ENCODE measurements at regions not wholly inside any gene's neighbourhood (a gene's known extent, or its start where the extent isn't known, plus 50 kb on each side); places are given as distances from the start of the nearest gene placed in this dataset.
"Not testable (repeated sequence)": the region's sequence is repeated elsewhere in the genome, so short reads cannot be mapped to it uniquely, and the experiment has no call there.

DNA sequence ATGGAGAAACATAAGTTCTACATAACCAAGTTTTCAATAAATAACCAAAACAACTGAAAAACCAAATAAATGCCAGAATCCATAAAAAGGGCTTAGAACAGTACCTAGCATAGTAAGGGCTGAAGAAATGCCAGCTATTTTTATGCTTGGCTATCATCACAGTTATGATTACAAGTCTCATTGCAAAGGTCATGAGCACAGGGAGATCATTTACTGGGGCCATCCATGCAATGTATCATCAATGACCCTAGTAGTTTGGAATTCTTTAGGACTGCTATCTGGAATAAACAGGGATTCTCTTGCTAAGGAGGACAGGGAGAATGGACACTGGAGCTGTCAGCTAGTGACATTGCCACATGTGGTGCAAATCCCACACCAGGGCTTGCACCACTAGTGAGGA, 92.5 kb upstream of the NAP1L1 start:
- DNase-seq, result no peak

DNA sequence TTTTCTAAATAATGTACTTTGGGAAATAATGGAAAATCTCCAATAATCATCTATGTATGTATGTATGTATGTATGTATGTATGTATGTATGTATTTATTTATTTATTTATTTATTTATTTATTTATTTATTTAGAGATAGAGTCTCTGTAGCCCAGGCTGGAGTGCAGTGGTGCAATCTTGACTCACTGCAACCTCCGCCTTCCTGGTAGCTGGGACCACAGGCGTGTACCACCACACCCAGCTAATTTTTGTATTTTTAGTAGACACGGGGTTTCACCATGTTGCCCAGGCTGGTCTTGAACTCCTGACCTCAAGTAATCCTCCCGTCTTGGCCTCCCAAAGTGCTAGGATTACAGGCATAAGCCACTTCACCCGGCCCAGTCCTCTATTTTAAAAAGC, 91.5 kb upstream of the NAP1L1 start:
- DNase-seq, result not testable (repeated sequence)

DNA sequence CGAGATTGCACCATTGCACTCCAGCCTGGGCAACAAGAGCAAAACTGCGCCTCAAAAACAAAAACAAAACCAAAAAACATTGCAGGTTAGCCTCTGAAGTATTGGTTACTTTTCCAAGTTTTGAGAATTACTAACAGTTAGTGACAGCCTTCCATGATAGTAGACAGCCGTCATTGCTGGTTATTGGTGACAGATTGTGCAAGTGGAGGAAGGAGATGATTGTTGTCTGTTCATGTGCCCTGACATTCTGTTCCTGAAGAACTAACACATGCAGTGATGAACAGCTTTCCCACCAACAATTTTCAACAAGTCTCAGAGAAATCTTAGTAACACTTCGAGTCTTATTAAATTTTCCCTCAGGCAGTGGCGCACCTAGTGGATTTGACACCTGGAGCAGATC, 89.3 kb upstream of the NAP1L1 start:
- DNase-seq, result no peak

DNA sequence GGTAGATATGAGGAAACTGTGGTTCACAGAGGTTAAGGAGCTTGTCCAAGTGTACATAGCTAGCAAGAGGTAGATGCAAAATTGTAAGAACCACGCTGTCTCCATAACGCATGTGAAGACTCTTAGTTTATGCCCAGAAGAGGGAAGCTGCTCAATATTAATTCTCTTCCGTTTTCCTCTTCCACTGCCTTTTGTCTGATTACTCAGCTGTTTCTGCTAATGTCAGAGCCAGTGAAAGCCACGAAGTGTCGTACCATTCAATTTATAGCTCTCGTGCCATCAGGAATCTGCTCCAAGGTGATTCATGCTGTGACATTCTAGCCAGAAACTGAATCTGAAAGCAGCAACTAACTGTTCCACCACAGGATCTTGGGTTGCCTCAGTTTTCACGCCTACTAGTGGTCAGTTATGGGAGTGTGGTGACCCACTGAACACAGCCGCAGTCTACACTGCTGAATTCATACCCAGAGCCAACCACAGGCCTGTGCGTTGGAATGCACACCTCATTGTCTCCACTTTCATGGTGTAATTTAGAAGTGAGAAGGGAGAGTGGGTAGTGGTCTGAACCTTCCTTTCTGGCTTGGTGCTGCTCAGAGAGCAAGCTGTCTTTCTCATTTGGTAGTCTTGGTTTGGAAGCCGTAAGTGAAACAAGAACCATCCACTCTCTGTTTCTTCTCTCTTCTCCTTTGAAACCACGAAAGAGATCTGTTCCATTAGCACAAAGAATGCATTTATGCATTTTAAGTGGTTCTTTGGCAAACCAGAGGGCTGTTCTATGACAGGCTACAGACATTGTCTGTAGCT, 74.2 kb upstream of the NAP1L1 start:
- DNase-seq, result peak; percentile 57

DNA sequence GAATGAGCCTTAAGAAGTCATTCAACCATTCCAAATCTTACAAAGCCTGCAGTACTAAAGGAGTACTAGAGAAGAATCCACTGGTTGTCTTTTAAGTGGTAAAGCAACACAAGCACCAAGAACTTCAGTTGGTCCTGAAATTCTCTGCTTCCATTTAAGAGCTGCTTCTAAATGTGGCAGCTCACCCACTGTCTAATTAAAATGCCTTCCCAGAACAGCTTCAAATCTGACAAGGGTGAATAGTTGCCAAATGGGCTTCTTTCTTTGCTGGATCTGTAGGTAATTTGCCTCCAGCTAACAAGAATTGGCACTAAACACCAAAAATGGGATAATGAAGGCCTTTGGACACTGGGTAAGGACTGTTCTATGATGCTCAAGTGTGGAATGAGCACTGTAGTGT, 72.2 kb upstream of the NAP1L1 start:
- no peak for DNase-seq

DNA sequence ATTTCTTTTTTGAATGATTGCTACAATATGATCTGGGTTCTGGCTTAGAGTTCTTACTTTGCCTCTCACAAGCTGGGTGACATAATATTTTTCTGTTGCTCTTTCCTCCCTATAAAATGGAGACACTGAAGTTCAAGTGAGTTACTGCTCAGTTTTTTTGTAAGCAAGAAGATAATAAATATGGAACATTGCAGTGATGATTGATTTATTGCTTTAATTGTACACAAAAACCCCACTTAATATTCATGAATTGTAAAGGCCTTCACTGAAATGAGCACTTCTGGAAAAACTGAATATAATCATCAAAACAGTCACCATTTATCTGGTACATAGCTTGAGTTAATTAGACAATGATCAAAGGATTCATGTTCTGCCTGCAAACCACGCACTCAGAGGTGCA, 71.8 kb upstream of the NAP1L1 start:
- no peak for DNase-seq

DNA sequence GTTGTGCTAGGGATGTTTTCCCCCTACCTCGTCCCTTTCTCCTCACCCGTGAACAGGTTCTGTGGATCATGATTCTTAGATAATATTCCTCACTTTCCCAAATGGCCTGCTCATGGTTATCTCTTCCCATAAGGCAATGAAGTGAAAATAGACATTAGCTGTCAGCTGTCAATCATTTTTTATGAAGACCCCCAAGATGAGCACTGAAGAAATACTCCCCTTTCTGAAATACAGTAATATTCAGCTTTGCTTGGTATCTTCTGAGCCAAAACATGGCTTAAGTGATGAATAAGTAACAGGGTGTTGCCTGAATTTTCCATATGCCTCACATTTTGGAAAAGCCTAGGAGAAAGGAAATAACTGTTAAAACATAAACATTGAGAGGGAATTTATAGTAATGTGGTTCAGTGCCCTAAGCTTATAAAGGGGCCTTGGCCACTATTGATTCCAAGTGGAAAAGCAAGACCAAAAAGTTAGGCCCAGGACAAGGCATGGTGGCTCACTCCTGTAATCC, 70.7 kb upstream of the NAP1L1 start:
- no peak for DNase-seq

DNA sequence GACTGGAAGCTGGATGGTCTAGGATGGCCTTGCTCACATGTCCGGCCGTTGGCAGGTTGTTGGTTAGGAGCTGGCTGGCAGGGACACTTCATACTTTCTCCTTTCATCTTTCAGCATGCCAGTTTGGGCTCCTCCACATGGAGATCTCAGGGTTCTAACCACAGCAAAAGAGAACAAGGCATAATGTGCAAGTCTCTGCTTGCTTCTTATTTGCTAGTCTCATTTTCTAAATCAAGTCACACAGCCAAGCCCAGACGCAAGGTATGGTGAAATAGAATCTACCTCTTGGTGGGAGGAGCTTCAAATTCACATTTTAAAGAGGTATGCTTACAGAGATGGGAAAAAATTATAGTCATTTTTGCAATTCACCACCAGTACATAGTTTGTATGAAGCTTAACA, 69.1 kb upstream of the NAP1L1 start:
- DNase-seq, result no peak

DNA sequence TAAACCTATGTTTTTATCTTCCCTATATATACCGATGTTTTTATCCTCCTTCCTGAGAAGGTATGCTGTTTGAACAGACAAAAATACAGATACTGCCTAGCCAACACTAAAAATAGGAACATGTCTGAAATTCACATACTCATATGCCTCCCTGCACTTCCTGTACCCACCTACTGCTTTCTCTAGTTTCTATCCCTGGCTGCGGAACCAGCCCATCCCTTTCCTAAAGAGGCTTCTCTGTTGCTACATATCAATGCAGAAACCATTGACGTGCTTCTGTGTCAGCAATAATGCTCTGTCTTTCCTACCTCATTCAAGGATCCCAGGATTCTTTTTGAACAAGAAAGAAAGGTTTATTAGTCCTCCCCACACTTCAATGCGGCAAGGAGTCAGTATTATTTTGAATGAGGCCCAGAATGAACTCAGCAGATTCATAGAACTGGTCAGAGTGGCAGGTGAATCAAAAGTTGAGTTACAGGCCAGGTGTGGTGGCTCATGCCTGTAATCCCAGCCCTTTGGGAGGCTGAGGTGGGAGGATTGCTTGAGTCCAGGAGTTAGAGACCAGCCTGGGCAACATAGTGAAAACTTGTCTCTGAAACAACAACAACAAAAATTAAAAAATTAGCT, 67.8 kb upstream of the NAP1L1 start:
- DNase-seq, result no peak

DNA sequence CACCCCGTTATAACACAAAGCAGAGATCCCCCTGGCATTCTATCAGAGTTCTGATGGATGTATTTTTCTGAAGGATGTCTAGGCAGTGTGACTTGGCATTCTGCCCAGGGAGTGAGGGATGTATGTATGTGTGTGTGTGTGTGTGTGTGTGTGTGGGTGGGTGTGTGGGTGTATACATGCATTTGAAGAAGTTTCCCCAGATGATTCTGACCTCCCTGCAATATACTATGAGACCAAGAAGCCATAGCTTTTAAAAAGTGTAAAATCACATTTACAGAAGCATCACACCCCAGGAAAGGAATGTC, 59.7 kb upstream of the NAP1L1 start:
- DNase-seq, result peak; percentile 29

DNA sequence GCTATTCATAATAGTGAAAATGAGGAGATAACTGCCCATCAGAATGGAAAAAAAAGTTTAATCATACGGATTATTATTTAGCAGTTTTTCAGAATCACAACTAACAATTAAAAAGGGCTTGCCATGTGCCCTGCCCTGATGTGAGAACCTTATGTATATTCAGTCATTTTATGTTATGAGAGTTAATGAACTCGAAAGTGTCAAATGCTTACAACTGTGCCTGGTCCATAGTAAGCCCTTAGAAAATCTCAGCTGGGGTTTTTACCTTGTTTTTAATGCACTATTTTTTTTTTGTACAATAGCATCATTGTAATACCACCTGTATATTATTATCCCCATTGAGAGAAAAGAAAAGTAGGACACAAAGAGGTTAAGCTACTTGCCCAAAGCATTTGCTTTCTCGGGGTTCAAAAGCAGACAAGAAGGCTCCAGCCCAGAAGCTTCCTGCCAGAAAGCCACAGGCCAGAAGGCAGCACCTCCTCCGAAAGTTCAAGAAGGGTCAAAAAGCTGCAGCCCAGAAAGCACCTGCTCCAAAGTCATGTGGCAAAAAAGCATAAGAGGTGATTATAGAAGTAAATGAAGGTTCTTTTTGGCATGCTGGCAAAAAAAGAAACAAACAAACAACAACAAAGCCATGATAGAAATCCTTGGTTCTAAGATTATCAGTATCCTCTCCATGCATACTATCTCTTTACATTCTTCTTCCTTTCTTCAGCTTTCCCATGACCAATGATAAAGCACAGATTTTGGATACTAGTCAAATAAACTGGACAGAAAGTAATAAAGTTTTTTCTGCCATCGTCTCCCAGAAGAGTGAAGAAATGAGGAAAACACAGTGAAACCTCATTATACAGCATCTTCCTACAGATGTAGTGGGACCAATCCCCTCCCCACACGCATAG, 59.1 kb upstream of the NAP1L1 start:
- peak; percentile 29 for DNase-seq

DNA sequence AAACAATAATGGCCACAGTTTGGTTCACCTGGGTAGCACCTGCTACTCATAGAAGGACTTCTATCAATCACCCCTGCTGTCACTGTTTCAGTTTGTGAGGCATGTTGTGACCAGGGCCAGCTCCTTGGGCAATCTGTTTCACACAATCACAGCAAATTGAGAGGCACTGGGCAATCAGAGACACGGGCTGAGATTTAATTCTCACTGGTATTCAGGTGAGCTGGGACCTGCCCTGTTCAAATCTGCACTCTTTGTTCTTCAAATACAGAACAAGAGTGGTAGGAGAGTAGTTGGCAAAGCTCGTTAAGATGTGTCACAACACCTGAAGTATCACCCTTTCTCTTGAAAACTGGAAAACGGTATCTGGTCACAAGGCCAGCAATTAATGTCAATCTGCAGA, 57.8 kb upstream of the NAP1L1 start:
- no peak for DNase-seq

DNA sequence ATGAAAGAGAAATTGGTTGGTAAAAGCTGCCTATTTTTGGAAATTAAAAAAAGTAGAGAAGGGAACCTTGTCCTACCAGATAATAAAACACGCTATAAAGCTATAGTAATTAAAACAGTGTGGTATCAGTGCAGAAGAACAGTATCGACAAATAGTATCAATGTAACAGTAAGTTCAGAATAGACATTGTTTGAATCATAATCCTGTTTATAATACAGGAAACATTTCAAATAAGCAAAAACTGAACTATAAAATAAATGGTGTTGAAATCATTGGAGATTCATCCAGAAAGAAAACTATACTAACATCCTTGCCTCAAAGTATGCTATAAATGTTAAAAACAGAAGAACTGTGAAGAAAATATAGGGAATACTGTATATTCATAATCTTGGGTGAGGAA, 54.2 kb upstream of the NAP1L1 start:
- no peak for DNase-seq

DNA sequence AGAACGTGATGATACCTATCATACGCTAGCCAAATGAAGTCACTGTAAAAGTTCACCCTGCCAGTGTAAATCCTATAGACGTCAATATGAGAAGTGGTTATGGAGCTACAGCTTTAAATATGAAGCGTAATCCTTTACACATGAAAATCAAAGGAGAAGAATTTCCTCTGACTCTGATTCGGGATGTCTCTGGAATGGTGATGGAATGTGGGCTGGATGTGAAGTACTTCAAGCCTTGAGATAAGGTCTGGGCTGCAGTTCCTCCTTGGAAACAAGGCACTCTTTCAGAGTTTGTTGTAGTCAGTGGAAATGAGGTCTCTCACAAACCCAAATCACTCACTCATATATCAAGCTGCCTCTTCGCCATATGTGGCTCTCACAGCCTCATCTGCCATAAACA, 53.1 kb upstream of the NAP1L1 start:
- DNase-seq, result no peak

DNA sequence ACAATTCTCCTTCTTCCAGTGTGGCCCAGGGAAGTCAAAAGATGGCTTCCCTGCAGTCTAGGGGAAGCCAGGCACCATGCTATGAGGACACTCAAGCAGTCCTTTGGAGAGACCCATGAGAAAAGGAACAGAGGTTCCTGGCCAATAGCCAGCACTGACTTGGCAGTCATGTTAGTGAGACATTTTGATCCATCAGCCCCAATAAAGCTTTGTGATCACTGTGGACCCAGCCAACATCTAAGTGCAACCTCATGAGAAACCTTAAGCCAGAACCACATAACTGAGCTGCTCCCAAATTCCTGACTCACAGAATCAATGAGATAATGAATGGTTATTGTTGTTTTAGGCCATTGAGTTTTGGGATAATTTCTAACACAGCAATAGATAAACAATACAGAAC, 51.0 kb upstream of the NAP1L1 start:
- DNase-seq, result no peak
